Stimulated activated CD4-positive, alpha-beta T cell treated with anti-CD3 and anti-CD28 coated beads, Interleukin-15, amount 100 ng/mL, for 48 hours (primary cell): ENCODE measurements at regions not wholly inside any gene's neighbourhood (a gene's known extent, or its start where the extent isn't known, plus 50 kb on each side); places are given as distances from the start of the nearest gene placed in this dataset.

ENCODE experiments used
- DNase-seq, 2 donors: peaks; one replicate each; pipeline ENCODE4 v3.0.0-alpha.2; 2020; ENCODE audit warnings: low read depth in 2 of 2

DNA sequence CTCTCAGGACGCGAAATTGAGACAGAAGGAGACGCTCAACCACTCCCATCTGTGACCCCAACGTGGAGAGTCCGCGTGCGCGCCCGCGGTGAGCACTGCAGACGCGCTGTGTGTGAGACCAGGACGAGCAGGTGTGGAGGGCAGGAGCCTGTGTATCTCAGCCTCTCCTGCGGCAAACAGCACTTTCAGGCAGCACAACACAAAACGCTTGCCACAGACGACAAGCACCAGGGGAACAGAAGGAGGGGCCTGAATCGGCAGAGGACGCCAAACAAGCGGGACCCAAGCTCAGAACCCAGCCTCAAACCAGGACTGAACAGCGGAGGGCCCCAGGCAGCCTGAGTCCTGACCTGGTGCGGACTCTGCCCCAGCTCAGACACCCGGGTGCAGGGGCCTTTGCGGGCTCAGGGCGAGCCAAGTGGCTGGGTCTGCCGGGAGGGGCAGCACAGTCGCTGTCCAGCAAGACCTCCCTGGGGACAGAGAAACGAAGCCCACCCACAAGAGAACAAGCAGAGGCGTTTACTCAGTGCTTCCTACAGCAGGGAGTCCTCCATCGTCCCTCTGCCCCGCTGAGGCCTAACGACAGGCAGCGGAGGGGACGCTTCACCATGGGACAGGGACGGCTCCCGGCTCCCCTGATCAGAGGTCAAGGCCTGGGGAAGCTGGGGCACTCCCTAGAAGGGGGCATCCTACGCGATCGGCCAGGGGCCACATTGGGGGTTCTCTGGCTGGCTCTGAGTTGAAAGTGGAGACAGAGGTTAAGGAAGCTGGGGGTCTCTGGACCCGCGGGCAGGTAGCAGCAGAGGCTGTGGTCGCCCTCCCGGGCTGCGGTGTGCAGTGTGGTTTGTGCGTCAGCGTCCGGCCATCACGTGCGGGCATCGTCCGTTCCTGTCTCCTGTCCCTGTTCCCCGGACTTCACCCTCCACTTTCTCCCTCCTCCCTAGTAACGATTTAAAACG lies 560.8 kb downstream of the BRD1 start:
- no peak for DNase-seq

DNA sequence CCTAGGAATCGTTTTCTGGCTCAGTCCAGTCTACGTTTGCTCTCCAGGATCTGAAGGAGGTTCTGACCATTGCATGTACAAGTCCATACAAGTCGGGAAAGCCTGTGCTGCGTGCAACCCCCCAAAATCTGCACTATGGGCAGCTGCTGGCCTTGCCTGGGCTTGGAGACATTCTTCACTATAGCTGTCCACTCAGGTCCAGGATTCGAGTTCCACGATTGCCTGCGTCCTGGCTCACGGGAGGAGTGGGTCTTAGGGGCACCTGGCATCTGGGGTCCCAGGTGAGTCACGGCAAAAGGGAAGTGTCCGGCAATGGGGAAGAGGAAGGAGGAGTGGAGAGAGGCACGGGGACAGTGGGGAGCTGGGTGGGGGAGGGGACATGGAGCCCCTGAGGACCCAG lies 563.0 kb downstream of the BRD1 start:
- no peak for DNase-seq

DNA sequence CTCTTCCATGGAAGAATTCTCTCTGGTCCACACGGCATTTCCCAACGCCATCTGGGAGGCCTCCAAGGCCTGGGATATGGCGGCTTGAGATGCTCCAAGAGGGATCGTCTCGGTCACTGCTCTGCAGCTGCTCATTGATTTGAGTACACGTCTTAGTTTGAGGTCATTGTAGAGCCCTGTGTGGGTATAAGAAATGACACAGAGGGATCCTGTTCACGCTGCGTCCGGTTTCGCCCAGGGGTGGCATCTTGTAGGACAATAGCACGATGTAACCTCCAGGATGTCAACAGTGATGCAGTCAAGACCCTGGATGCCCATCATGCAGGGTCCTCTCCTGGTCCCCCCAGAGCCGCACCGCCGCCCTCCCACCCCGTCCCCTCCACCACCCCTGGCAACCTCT lies 564.6 kb downstream of the BRD1 start:
- DNase-seq, result no peak

DNA sequence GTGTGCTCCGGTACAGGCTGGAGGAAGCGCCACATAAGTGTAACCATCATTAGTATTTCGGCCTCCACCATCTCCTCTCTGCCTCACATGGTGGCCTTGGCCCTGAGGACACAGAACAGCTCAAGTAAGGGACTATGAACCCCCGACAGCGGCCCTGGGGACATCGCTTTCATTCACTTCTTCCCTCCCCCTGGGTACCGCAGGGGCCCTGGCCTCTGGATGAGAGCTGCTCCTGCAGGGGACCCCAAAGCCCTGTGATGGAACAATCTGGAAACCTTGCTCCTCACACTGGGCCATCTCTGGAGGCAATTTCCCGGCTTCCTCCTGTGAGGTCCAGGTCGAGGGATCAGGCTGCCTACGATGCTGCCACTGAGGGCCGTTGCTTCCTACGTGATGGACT lies 565.5 kb downstream of the BRD1 start:
- no peak for DNase-seq

DNA sequence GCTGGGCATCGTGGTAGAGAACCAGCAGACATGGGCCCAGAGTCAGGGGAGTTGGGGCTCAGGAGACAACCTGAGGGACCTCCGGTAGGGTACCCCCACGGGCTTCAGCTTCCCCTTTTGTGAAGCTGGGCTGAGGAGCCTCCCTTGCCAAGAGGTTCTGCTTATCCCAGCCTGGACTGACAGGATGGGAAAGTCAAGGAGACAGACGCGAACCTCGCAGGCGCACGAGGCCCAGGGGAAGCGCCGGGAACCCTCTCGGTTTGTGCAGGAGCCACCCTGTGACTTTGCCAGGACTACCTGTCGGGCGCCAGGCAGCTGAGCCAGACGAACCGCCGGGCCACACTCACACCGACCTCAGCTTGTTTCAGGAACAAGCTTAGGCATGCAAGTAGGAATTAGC lies 566.1 kb downstream of the BRD1 start:
- no peak for DNase-seq

DNA sequence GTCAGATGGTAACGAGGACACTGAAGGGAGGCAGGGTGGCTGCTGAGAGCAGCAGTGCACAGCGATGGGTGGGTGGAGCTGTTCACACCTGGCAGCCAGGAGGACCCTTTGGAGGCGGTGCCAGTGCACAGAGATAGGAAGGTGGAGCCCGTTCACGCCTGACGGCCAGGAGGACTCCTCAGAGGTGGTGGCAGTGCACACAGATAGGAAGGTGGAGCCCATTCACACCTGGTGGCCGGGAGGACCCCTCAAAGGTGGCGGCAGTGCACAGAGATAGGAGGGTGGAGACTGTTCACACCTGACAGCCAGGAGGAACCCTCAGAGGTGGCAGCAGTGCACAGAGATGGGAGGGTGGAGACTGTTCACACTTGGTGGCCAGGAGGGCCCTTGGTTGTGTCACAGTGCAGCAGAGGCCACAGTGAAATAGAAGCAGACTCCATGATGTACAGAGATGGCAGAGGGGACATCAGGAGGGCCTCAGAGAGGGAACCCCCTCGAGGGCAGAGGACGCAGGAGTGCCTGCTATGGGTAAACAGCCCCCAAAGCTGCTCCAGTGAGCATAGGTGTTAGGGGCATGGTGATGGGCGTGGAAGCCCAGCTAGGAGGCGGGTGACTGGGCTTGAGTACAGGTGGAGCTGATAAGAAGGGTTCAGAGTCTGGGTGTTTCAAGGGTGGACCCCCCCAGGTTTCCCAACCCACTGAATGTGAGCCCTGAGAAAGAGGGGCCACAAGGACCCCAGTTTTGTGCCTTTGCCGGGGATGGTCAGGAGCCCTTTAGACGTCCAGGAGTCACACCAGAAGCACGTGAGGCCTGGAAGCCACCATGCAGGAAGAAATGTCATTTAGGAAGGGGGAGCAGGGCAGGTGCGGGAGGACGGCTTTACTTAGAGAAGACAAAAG lies 566.7 kb downstream of the BRD1 start:
- DNase-seq, result no peak

DNA sequence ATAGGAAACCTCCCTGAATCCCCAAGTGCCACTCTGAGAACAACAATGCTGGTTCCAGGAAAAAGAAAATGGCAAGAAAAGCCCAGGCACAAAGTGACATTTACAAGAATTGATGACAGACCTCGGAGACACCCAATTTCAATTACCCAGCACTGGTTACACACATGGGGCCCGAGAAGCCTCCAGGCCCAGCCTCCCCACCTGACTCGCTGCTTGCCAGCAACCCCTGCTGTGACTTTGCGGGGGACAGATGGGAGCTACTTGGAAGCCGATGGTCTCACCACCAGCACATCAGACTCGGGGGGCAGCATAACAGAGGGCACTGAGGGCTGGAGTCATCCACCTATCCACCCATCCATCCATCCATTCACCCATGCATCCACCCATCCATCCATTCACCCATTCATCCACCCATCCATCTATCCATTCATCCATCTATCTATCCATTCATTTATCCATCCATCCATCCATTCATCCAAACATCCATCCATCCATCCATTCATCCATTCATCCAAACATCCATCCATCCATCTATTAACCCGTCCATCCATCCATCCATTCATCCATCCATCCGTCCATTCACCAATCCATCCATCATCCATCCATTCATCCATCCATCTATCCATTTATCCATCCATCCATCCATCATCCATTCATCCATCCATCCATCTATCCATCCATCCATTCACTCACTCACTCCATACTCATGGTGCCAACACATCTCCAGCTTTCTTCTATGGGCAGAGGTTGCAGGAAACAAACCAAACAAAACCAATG lies 567.6 kb downstream of the BRD1 start:
- no peak for DNase-seq

DNA sequence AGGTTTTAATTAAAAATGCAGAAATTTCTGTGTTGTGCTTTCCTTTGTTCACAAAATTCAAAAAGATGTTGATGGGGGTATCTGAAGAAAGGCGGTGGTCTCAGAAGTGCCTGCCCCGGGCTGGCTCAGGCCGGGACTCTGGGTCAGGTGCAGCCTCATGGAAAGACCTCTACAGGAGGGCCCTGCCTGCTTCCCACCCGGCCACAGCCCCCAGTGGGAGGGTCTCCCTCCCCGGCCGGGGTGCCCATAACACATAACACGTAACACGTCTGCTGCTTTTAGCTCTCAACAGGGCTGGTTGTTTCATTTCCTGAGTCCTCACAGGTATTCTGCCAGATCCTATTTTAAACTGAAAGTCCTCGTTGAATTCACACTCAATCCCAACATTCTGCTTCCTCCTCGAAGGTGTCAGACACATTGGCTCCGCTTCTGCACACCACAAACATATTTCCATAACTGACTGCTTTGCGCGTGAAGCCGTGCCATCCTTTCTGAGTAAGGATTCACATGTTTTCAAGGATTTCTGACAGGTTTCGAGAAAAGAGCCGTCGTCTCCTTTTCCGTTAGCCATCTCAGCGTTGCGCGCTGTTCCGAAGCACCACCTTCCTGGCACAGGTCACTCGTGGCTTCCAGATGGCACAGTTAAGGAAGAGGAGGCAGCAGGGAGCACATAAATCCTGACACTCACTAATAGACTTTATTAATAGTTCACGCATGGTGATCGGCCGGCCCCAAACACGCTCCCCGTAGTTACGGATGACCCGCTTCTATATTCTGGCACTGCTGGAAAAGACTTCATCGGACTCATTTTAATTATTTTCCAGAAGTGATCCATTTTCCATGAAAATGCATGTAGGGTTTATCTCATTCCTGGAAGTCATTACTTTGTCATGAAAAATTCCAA lies 569.3 kb downstream of the BRD1 start:
- DNase-seq, result no peak

DNA sequence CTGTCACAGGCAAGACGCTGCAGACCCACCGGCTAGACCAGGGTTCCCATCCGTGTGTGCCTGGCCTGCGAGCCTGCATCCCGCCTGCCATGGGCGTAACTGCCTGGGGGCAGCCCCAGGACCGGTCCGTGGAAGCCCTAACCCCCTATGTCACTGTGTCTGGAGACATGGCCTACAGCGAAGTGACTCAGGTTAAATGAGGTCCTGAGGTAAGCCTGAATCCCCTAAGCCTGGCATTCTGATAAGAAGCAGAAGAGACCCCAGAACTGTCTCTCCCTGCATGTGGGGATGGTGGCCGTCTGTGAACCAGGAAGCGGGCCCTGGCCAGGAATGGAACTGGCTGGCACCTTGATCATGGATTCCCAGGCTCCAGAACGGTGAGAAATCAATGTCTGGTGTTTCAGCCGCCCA lies 570.1 kb downstream of the BRD1 start:
- no peak for DNase-seq

DNA sequence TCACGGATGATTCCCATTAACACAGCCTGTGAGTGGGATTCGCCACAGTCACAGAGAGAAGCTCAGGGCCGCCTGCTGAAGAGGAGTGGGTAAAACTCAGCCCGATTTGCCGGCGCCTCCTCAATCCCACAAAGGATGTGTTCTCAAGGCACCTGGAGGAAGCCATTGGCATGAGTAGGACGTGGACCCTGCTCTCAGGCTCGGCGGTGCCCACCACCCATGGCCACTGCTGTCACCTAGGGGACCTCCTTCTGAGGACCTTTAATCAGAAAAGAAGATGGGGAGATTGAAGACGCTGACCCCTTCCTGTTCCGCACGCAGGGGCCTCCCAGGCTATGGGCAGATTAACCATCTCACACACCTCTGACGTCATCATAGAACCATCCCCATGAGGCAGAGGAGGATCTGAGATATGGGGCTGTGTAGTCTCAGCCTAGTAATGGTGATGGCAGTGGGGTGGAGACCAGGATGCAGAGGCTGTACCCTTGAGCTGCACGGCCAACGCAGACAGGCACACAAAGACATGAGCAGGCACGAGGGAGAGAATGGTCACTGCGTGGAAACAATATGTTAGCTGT lies 571.8 kb downstream of the BRD1 start:
- no peak for DNase-seq

DNA sequence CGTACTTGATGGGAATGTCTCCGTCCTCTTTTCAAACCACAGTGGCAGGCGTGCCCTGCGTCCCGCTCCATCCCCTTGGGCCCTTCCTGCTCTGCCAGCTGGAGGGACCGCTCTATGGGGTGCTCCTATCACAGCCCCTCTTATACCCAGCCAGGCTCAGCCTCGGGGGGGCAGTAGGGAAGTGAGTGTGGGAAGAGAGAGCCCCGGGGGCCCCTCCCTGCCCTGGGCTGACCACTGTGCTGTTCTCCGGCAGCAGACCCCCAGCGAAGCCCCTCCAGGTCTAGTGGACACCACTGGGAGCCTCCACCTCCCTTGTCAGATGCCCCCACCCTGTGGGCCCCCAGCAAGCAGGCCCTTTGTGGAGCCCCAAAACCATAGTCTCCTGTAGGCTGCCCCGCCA lies 572.5 kb downstream of the BRD1 start:
- DNase-seq, result no peak

DNA sequence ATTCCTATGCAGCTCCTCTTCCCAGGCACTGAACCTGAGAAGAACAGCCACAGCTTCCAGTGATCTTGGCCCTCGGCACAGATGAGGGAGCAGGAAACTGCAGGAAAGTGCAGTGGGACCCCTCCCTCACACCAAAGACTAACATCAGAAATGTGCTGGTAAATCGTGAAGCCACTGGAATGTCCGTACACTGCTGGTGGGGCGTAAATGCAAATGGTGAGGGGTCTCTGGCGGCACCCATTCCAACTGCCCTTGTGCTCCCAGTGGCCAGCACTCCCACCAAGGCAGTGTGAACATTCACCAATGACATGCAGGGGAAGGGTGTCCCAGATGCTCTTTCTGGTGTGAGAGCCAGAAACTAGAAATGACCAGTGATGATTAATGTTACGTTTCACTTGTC lies 574.0 kb downstream of the BRD1 start:
- DNase-seq, result no peak

DNA sequence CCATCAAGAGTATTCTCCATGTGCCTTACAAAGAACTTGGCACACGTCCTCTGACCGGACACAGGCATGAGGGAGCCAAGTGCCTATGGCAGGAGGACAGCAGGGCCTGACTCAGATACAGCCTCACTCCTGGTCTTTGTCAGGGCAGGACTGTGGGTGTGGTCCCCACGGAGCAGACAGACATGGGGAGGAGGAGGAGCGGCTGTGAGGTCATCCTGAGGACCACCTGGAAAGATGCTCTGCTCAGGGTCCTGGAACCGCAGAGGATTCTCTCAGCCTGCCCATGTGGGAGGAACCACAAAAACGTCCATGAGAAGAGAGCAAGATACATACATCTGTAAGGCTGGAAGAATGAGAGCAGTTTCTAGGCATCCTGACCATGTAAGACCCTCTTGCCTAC lies 576.3 kb downstream of the BRD1 start:
- DNase-seq, result no peak

DNA sequence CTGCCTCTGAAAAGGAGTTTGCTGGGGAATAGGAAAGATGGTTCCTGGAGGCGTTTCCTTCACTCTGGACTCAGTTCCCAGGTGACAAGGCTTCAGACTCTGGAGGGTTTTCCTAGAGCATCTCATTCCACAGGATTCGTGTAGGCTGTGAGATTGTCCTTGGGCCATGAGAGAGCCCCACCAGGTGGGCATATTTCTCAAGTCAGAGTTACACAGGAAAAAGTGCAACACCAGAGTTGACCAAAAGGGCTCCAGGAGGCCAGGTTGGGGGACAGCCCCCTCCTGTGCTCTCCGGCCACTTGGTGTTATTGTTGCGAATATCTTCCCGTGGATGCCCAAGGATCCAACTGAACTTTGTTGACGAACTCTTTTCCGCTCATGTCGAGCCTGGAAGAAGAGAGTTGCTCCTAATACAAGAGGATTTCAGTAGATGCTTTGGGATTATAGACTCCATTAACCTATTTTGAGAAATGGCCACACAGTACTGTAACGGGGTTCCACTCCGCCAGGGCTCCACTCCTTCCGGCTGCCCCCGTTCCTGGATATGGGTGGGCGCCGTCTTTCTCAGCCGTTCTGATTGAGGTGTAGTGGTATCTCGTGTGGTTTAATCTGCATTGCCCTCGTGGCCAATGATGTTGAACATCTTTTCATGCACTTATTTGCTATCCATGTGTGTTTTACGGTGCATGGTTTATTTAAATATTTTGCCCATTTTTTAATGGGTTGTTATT lies 580.3 kb downstream of the BRD1 start:
- no peak for DNase-seq

DNA sequence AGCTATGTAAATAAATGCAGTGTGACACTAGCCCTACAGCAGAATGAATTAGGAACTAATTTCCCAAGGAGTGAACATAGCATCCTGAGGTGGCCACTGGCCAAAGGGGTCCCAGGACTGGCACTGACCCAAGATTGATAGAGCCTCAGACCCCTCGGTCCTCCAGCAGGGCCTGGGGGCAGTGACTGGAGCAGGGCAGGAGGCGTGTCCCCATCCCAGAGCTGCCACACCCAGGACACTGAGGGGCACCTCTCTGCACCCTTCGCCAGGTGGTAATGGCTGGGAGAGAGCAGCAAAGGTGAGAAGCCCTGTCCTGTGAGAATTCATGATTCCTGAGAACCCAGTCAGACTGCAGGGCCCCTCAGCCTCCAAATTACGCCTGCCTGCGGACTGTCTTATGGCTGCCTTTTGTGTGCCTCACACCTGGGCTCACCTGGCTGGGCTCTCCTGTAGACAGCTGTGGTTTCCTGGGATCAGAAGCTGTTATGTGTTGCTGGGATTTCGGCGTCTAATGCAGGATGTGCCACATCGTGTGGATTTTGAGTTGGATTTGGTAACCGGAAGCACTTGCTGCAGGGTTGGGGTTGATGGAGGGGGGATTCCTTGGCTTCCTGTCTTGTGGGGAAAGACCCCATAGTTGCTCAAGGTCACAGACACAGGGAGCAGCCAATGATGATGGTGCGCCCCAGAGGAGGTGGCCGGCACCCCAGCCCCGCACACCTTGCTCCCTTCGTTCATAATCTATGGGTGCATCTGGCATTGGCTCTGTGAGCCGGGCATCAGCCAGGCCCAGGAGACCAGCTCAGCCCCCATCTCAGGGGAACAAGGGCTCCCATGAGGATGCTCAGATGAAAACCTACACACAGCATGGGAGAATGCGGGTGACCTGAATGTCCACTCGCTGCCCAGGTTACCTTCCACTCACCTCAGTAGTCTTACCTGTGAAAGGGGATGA lies 582.9 kb downstream of the BRD1 start:
- DNase-seq, result no peak

DNA sequence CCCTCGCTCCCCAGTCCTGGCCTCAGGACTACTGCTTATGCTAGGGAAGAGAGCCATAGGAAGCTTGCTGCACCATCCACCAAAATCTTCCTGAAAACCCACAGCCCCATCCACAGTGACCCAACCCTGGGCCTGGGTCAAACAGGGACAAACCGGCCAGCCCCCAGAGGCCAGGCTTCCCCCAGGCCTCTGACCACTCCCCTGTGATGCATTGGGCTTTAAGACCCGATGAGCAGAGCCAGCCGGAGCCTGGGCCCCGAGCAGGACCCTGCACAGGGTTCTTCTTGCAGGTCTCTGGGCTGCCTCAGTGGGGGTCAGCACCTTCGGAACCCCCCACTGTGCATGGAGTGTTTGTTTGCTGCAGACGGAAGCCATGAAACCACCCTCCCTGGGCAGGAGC lies 583.7 kb downstream of the BRD1 start:
- DNase-seq, result no peak

DNA sequence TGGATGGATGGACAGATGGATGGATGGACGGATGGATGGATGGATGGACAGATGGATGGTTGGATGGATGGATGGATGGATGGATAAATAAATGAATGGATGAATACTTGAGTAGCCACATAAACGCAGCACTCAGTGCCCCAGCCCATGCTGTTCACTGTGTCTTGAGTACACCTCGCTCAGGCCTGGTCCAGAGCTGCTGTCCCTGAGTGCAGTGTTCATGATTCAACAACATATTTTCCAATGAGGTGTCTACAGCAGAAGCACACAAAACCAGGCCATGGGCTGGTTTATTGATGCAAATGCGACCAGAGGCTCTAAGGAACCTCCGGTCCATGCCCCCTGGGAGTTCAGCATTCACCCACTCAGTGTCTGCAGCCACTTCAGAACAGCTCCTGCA lies 584.3 kb downstream of the BRD1 start:
- no peak for DNase-seq

DNA sequence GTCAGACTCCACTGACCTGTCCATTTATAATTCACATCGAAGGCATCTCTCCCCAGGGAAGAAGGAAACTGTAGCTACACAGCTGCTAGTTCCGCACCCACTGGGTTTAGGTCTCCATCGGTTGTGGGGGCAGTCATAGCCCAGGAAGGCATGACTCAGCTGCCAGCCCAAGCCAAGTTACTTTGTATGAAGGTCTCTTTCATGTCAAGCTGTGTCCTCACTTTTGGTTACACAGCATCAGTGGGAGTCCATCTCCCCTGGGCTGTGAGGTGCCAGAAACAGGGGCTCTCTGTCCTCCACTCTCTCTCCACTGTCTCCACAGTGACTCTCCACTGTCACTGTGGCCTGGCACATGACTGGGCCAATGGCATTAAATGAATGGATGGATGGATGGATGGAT lies 585.2 kb downstream of the BRD1 start:
- DNase-seq, result no peak
